Panc1 (cell line): ENCODE measurements at regions not wholly inside any gene's neighbourhood (a gene's known extent, or its start where the extent isn't known, plus 50 kb on each side); places are given as distances from the start of the nearest gene placed in this dataset.

Experiments
- SIN3A ChIP-seq: IDR thresholded peaks from 2 replicates; pipeline ENCODE4 v1.6.1; 2012; ENCODE audit warnings: low read depth, mild to moderate bottlenecking, low read length, moderate library complexity, borderline replicate concordance; ENCODE audit not compliant: insufficient read depth
- TF ChIP-seq, protein P1 (sequence below): fragments of 450-650 bp; IDR thresholded peaks from 2 replicates; pipeline ENCODE4 v1.5.1; 2017; ENCODE audit warnings: mild to moderate bottlenecking

DNA sequence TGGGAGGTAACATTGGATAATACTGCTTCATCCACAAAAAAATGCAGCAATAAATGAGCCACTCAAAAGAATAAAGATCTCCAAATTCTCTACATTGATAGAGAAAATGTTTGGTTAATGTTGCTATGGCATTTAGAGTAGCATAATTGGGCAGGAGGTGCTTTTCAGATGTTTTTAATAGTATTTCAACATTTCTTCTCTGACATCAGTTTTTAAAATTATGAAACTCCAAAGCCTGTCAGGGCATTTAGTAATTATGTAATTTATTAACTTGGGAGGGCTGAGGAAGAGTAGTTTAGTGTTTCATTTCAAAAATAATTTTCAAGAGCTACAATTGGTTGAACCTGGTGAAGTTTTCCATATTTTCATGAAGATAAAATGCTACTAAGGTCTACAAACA, 211.3 kb upstream of the INTU start:
- TF ChIP-seq, protein P1, sequence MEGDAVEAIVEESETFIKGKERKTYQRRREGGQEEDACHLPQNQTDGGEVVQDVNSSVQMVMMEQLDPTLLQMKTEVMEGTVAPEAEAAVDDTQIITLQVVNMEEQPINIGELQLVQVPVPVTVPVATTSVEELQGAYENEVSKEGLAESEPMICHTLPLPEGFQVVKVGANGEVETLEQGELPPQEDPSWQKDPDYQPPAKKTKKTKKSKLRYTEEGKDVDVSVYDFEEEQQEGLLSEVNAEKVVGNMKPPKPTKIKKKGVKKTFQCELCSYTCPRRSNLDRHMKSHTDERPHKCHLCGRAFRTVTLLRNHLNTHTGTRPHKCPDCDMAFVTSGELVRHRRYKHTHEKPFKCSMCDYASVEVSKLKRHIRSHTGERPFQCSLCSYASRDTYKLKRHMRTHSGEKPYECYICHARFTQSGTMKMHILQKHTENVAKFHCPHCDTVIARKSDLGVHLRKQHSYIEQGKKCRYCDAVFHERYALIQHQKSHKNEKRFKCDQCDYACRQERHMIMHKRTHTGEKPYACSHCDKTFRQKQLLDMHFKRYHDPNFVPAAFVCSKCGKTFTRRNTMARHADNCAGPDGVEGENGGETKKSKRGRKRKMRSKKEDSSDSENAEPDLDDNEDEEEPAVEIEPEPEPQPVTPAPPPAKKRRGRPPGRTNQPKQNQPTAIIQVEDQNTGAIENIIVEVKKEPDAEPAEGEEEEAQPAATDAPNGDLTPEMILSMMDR, result no peak
- no peak for TF ChIP-seq SIN3A
